A673 (cell line): ENCODE measurements at regions not wholly inside any gene's neighbourhood (a gene's known extent, or its start where the extent isn't known, plus 50 kb on each side); places are given as distances from the start of the nearest gene placed in this dataset.
A peak's percentile ranks its signal among the peaks of the same experiment; 100 is the strongest.

Experiments
- BruUV-seq: library from RNA; stranded (reverse); fragments of 400-500 nt; replicated peaks from 2 replicates; lab custom pipeline; 2021; lab: Mats Ljungman, UMichigan
- CTCF ChIA-PET: fragments of 300-600 bp; sonication (Branson Sonifier 250); formaldehyde crosslinking; loops from one replicate; lab custom pipeline; 2022; ENCODE audit warnings: antibody characterized with exemption; lab: Charles Lee
- POLR2A ChIA-PET: fragments of 300-600 bp; sonication (Branson Sonifier 250); formaldehyde crosslinking; loops from one replicate; lab custom pipeline; 2022; ENCODE audit warnings: antibody characterized with exemption; ENCODE audit not compliant: low non-redundant PET; lab: Charles Lee
- DNase-seq: peaks from one replicate; pipeline ENCODE4 v3.0.0-alpha.2; 2015; ENCODE audit warnings: low spot score
- H3K27ac ChIP-seq: fragments of 200-600 bp; sonication (generic); 2 replicates; pipeline ENCODE4 v1.5.1; 2016; ENCODE audit warnings: mixed run types, low read depth, mild to moderate bottlenecking, mixed read lengths, antibody characterized with exemption, low read length; ENCODE audit not compliant: poor library complexity, severe bottlenecking
- H3K27me3 ChIP-seq: fragments of 200-600 bp; sonication (generic); replicated peaks from 2 replicates; pipeline ENCODE4 v1.6.1; 2017; ENCODE audit warnings: mixed run types, low read depth, mild to moderate bottlenecking, mixed read lengths, antibody characterized with exemption, low read length; ENCODE audit not compliant: insufficient read depth, poor library complexity
- H3K36me3 ChIP-seq: fragments of 200-600 bp; sonication (generic); 2 replicates; pipeline ENCODE4 v1.6.1; 2016; ENCODE audit warnings: mixed run types, mild to moderate bottlenecking, mixed read lengths, antibody characterized with exemption, low read length; ENCODE audit not compliant: insufficient read depth, poor library complexity, severe bottlenecking
- H3K4me1 ChIP-seq: fragments of 200-600 bp; sonication (generic); 2 replicates; pipeline ENCODE4 v1.6.1; 2017; ENCODE audit warnings: mixed run types, mild to moderate bottlenecking, mixed read lengths, antibody characterized with exemption, low read length; ENCODE audit not compliant: insufficient read depth, poor library complexity, severe bottlenecking
- H3K4me3 ChIP-seq: fragments of 200-600 bp; sonication (generic); 2 replicates; pipeline ENCODE4 v1.5.1; 2016; ENCODE audit warnings: low read depth, mixed run types, mild to moderate bottlenecking, mixed read lengths, low read length; ENCODE audit not compliant: poor library complexity, severe bottlenecking
- H3K9me3 ChIP-seq: fragments of 200-600 bp; sonication (generic); 2 replicates; pipeline ENCODE4 v1.6.1; 2016; ENCODE audit warnings: mixed run types, low read depth, mild to moderate bottlenecking, mixed read lengths, antibody characterized with exemption, low read length; ENCODE audit not compliant: poor library complexity, severe bottlenecking
- CTCF ChIP-seq: fragments of 300-800, 200-600 bp; sonication (generic); conservative IDR thresholded peaks from 2 replicates; pipeline ENCODE4 v1.5.1; 2017; ENCODE audit warnings: low read depth, mild to moderate bottlenecking, antibody characterized with exemption, low read length, moderate library complexity, mixed read lengths
- EZH2 ChIP-seq: fragments of 200-600 bp; sonication (generic); IDR thresholded peaks from 2 replicates; pipeline ENCODE4 v1.6.1; 2017; ENCODE audit warnings: borderline replicate concordance, low read depth, mild to moderate bottlenecking, mixed read lengths, antibody characterized with exemption, low read length; ENCODE audit not compliant: poor library complexity, severe bottlenecking
- intact Hi-C: fragments of 100-400 bp; cut with micrococcal nuclease; formaldehyde crosslinking; loops from one replicate; pipeline ENCODE4 v1.10.0; 2022; ENCODE audit not compliant: unreplicated experiment

- H3K9me3 ChIP-seq, result peaks cover 10% of the 10 kb centered on the region
- CTCF ChIA-PET, result no interaction called here
- H3K27me3 ChIP-seq, result no peaks in the 10 kb centered on the region
- TF ChIP-seq CTCF, result no peak
- TF ChIP-seq EZH2, result no peak
- intact Hi-C loops, result no loop called here
- BruUV-seq, result no TSS peak
- peaks cover 19% of the 10 kb centered on the region for H3K4me1 ChIP-seq
- no peak overlapping the region for H3K4me3 ChIP-seq
- POLR2A ChIA-PET, result no interaction called here
- peak overlapping the region; percentile 92 for H3K27ac ChIP-seq
- H3K36me3 ChIP-seq, result no peaks in the 10 kb centered on the region
- DNase-seq, result no peak
These were observed 191.3 kb downstream of the GATA3 start for GRCh38 chr10:8245814-8246142.

GRCh38 chr10:8246548-8246947 is 192.1 kb downstream of the GATA3 start:
- no peak overlapping the region for H3K27ac ChIP-seq

GRCh38 chr10:8247191-8247590 is 192.7 kb downstream of the GATA3 start:
- BruUV-seq, result no TSS peak
- POLR2A ChIA-PET, result no interaction called here
- intact Hi-C loops, result no loop called here
- H3K36me3 ChIP-seq, result no peaks in the 10 kb centered on the region
- no peak overlapping the region for H3K27ac ChIP-seq
- peaks cover 10% of the 10 kb centered on the region for H3K9me3 ChIP-seq
- H3K4me3 ChIP-seq, result no peak overlapping the region
- H3K27me3 ChIP-seq, result no peaks in the 10 kb centered on the region
- TF ChIP-seq EZH2 (no peak), CTCF (no peak)
- no peak for DNase-seq
- CTCF ChIA-PET, result no interaction called here
- H3K4me1 ChIP-seq, result peaks cover 19% of the 10 kb centered on the region

More at GRCh38 chr10:8246548-8246947, 192.1 kb downstream of the GATA3 start:
- Histone ChIP-seq H3K9me3 (peaks cover 10% of the 10 kb centered on the region), H3K36me3 (no peaks in the 10 kb centered on the region), H3K4me3 (no peak overlapping the region), H3K27me3 (no peaks in the 10 kb centered on the region), H3K4me1 (peaks cover 19% of the 10 kb centered on the region)
- DNase-seq, result no peak
- BruUV-seq, result no TSS peak
- POLR2A ChIA-PET, result no interaction called here
- CTCF ChIA-PET, result no interaction called here
- intact Hi-C loops, result no loop called here
- TF ChIP-seq EZH2 (no peak), CTCF (no peak)
